ENCODE measurements at regions not wholly inside any gene's neighbourhood (a gene's known extent, or its start where the extent isn't known, plus 50 kb on each side); places are given as distances from the start of the nearest gene placed in this dataset.

DNA sequence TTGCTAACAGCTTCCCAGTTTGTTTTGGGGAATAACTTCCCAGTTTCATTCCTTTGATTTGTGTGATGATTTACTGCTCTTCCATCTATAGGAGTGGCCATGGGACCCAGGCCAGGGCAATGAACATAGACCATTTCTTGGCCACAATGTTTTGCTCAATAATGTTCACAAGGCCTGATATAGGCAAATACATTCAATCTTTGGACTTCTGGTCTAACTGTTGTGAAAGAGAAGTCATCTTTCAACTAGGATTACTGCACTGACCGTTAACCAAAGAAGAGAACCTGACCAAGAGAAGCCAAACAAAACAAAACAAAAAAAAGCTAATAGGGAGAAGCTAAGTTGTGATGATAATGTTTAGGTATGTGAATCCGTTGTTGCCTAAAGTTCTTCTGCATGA is 221.8 kb upstream of the SUCLG2 start:
- DNase-seq (ENCODE audit: low read depth), result no peak

DNA sequence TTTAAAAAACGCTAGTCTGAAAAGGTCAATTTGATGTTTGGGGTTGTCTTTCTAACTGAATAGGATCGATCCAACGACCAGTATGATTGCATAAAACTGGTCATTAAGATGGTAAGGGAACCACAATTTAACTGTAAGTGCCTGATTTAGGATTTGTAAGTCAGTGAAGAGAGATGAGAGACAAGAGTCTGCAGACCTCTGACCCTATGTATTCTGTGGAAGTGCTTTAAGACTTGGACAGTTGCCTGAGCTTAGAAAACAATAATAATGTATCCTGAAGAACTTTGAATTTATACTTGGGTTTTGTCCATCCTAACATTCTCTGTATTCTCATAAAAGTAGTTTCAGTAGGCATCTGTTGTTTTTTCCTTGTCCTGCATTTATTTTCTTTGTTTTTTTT is 221.4 kb upstream of the SUCLG2 start:
- no peak for DNase-seq (ENCODE audit: low read depth)

DNA sequence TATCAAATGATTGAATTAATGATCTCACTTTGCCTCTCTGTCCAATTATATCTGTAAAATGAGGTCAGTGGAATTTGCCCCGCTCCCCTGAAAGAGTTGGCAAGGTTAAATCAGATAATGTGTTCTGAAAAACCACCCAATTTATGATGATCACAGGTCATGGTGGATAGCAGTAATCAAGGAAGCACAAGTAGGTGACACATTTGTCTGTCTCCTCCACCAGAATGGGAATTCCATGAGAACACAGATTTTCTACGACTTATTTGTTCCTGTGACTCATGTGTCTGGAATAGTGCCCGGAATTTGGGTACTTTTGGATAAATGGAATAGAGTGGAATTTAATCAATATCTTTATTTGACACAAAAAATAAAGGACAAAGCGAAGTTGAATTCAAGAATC is 220.9 kb upstream of the SUCLG2 start:
- DNase-seq (ENCODE audit: low read depth), result no peak

DNA sequence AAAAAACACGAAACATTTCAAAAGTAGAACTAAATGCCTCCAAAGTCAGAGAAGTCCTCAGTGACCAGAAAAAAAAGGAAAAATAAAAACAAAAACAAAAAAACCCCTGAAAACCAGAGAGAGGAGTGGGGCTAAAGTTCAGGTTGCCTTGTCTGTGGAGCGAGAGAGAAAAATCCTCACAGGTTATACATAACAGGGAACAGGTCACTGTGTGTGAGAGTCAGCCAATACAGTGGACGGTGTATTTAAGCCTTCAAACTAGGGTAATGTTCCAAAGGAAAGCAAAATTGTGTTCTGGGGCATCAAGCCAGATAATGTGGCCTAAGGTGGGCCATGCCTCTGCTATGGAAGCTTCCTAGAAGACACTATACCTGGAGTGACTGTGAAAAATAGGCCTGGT is 216.1 kb upstream of the SUCLG2 start:
- no peak for DNase-seq (ENCODE audit: low read depth)

DNA sequence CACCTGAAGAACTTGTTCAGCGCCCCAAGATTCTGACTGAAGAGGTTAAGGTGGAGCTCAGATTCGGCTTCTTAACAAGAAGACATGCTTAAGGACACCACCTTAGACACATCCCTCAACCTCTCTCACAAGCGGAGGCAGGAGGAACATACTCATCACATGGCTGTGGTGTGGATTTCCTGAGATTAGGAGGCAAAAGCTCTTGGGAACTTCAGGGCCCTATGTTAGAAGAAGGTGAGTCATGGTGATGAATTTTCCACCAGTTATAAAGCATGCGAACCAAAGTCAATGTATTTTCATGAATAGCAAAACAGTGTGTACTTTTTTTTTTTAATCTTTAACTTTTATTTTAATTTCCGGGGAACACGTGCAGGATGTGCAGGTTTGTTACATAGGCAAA is 212.2 kb upstream of the SUCLG2 start:
- no peak for DNase-seq (ENCODE audit: low read depth)

DNA sequence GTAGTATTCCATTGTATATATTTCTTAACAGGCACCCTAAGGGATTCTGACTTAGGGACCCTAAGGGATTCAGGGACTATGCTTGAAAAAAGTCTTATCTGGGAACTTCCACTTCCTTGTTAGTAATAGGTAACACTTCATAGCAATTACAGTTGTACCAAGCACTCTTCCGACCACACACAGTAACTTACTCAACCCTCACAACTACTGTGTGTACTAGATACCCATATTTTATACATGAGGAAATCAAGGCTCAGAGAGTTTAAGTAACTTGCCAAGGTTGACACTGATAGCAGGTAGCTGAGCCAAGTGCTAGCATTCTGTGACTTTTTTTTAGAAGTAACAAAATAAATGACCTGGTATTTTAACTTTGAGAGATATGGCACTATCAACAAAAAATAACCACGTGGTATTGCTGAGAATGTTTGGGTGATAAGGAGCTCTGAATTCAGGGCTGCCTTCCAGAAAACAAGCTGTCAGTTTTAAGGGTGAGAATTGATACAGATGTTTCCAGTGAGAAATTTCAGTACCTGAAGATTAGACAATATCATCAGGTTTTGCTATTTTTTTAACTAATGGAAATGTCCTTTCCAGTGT is 210.3 kb upstream of the SUCLG2 start:
- DNase-seq (ENCODE audit: low read depth), result no peak

DNA sequence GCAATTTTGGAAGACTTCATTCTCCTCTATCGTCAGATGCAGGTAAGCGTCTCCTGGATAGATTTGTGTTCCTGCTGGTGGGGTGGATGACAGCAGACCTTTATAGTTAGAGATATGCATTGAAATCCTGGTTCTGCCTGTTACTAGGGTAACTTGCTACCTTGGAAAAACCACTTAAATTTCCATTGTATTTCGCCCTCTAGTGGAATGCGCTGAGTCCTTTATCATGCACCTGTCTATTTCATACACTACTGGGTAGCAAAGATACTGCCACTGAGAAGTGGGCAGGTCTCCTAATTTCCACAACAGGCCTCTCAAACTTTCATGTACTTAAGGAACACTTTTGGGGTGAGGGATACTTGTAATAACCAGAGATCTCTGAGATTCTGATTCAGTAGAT is 209.5 kb upstream of the SUCLG2 start:
- DNase-seq (ENCODE audit: low read depth), result no peak

DNA sequence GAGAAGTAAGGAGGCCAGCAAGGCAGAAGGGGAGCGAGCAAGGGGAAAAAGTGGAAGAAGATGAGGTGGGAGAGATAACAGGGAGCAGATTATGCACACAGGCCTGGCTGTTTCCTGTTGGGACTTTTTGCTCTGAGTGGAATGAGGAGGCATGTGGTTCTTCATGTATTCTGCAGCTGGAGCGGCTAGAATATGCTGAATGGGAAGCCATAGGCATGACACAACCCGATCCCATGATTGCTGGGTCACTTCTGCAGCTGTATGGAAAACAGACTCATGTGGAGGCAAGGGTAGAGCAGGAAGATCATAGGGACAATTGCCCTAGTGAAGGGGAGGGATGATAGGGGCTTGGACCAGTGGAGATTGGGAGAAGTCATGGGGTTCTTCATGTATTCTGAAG is 206.0 kb upstream of the SUCLG2 start:
- no peak for DNase-seq (ENCODE audit: low read depth)

DNA sequence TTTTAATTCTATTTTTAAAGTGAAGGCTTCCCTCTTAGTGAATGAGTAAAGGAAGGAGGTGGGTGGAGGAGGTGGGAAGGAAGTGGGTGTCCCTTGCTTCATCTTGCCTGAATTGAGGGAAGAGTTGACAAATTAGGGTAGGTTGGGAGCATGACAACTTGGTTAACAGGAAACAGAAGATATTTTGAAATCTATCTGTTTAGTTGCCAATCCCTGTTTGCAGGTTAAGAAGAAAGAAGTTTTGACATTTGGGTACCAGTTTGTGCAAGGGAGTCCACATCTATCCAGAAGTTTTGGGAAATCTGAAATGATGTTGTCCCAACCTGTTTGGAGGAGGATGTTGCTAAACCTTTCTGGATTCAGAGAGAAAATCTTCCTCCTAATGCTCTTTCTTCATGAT is 204.1 kb upstream of the SUCLG2 start:
- no peak for DNase-seq (ENCODE audit: low read depth)

DNA sequence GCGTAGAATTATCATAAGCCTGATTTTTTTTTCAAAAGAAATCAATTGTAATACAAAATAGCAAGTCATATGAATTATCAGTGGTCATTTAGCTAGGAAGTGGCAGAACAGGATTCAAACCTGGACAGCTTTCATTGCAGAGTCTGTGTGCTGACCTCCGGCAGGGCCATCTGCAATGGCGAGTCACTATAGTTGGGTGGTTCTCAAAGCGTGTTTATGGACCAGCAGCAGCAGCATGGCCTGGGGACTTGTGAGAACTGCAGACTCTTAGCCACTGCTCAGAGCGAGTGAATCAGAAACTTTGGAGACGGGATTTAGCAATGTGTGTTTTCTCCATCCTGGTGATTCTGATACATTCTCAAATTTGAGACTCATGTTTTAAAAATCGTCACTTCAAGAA is 202.3 kb upstream of the SUCLG2 start:
- DNase-seq (ENCODE audit: low read depth), result no peak

DNA sequence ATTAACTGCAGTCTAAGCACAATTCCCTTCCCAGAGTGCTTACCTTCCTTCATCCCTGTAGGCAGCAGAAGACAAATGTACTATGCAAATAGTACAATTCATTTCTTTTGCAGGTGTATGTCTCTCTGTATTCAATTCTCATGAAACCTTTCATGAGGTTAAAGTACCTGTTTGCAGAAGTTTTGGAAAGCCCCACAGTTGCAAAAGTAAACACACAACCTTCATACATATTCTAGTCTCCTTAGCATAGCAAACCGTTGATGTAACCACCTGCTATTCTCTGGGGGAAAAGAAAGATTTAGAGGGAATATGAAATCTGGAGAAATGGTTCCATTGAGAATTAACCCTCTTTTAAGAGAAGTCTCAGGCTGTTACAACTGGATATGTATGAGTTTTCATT is 200.3 kb upstream of the SUCLG2 start:
- no peak for DNase-seq (ENCODE audit: low read depth)

DNA sequence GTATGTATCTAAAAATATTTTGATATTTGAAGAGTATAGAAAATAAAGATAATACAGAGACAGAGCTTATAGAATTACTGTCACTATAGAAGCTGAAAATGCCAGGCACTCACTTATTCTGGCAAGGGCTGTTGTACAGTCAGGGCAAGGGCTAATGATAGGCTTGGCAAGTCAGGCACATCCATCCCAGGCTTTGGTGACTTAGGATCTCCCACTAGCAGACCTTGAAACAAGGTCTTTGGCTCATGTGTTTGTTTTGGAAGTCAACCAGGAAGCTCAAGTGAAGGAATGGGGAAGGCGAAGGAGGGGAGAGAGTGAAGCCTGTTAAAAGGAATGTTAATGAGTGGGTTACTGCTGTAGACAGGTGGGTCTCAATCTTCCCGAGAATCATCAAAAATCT is 199.1 kb upstream of the SUCLG2 start:
- DNase-seq (ENCODE audit: low read depth), result no peak

DNA sequence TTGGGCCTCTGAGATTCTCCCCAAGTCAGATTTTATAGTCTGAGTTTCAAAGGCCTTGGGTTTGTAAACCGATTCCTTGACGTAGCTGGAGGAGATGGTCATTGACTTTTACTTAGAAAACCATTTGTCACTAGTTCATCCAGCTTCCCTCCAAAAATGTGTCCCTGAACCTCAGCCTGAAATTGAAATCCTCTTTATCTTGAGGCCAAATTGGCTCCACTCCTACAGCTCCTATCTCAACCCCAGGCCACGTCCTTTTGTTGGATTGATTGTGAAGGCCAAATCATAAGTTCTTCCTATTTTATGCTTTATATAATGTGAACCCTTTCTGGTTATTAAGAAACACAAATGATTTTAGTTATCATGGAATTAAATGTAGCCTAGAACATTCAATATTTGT is 193.9 kb upstream of the SUCLG2 start:
- DNase-seq (ENCODE audit: low read depth), result no peak

DNA sequence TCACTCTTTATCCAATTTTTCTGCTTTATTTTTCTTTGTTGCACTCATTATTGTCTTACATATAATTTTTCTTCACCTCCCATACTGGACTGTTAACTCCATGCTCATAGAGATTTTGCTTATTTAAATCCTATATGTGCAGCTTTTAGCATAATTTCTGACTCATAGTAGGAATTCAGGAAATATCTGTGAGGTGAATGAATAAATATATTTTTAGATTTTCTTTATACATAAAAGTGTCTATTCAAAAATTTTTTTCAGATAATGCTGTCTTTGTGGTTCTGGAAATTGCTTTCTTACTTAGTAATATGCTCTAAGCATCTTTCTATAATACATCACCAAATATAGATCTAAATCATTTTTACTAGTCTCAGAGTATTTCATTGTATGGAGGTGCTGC is 191.8 kb upstream of the SUCLG2 start:
- DNase-seq (ENCODE audit: low read depth), result no peak

DNA sequence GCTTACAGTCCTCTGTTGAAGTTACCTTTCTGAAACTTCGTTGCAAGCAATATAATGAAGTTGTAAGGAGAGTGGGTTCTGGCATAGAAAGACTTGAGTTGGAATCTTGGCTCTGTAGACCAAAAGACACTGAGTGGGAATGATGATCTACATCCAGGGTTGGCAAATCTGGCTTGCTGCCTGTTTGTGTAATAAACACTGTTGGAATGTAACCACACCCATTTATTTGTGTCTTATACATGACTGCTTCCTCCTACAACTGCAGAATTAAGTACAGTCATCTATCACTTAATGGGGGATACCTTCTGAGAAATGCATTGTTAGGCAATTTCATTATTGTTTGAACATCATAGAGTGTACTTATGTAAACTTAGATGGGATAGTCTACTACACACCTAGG is 178.4 kb upstream of the SUCLG2 start:
- DNase-seq (ENCODE audit: low read depth), result no peak

DNA sequence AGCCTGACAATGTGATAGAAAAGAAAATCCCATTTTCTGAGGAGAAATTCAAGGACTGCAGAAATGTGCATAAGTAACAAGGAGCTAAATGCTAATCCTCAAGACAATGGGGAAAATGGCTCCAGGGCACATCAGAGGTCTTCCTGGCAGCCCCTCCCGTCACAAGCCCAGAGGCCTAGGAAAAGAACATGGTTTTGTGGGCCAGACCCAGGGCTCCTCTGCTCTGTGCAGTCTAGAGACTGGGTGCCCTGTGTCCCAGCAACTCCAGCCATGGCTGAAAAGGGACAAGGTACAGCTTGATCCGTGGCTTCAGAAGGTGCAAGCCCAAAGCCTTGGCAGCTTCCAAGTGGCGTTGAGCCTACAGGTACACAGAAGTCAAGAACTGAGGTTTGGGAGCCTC is 176.8 kb upstream of the SUCLG2 start:
- DNase-seq (ENCODE audit: low read depth), result no peak

DNA sequence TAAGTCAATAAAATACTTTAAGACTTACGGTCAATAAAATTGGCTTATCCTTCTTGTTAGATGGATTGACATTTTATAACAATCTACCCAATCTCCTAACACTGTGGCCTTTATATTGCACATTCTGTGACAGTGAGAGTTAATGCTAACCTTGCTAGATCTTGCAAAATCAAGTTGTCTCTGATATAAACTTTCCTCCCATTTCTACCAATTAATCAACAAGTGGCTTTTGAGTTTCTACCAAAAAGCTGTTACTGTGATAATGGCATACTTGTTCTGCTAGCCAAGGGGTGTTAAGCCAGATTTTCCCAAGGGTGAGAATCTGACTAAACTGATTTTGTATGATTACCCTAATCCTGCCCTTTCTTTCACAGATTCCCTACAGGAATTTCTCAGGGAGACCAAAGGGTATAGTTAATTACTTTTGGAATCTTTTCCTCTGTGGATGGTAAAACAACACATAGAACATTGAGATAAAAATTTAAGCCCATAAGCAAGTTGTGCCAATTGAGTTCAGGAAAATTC is 174.1 kb upstream of the SUCLG2 start:
- DNase-seq (ENCODE audit: low read depth), result no peak

DNA sequence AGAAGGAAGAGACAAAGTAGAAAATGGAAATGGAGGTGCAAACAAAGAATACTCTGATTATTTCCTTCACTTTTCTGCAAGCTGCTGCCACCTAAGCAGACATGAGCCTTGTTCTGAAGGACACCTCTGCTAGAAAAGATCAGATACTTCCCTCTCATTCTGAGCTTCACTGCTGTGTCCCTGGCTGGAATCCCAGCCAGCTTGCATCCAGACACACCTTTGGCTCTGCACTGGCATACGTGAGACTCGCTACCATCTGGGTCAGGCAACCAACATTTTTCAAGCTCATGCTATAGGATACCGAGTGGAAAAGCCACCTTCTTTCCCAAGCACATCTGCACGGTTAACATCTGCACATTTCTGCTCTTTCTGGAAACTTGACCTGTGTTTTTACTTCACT is 166.7 kb upstream of the SUCLG2 start:
- DNase-seq (ENCODE audit: low read depth), result no peak

DNA sequence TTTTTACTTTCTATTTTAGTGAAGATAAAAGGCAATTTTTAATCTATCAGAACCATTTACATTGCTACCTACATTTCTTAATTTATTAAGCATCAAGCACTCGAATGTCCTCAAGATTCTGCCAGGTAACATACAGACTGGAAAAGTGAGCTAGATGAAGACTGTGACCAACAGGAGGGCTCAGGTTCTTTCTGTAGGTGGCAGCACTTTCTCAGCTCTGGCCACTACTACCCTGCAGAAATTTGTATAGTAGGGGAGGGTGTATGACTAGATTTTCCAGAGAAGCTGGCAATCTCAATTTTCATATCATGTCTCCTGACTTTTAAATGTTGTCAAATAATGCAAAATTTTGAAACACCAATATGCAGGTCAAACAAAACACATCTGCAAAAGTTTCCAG is 165.0 kb upstream of the SUCLG2 start:
- no peak for DNase-seq (ENCODE audit: low read depth)

DNA sequence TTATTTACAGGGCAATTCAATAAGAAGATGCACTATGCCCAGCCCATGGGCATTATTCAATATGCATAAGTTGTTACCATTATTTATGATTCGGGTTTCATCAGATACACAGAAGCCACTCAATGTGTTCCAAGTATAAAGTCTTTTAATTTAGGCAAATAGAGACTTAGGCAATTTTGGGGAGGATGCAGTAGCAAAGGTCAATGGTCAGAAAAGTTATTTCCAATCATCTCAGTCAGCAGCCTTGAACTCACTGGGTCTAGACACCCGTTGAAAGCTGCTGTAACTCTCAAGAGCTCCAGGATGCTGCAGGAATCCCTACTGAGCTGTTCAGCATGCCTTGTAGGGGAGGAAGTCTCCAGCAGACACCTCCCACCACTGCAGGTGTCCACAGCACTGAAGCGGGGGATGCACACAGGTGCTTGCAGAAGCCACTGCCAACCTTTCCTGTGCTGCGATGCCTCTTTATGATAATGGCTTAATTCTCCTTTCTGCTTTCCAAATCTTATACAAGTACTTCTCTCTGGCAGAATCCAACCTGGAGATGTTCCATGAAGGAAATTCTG is 155.0 kb upstream of the SUCLG2 start:
- no peak for DNase-seq (ENCODE audit: low read depth)

DNA sequence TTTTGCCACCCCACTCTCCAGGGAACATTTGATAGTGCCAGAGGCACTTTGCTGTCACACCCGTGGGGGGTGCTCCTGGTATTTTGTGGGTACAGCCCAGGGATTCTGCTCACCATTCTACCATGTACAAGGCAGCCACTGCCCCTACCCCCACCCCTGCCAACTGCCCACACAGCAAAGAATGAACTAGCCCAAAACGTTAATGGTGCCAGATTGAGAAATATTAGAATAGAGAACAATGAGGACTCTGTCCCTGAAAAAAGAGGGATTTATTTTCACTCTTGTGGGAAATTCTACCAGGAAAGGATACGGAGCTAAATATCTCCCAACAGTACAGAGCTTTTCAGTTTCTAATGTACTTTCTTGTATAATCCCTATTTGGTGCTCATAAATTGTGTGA is 154.5 kb upstream of the SUCLG2 start:
- DNase-seq (ENCODE audit: low read depth), result no peak

DNA sequence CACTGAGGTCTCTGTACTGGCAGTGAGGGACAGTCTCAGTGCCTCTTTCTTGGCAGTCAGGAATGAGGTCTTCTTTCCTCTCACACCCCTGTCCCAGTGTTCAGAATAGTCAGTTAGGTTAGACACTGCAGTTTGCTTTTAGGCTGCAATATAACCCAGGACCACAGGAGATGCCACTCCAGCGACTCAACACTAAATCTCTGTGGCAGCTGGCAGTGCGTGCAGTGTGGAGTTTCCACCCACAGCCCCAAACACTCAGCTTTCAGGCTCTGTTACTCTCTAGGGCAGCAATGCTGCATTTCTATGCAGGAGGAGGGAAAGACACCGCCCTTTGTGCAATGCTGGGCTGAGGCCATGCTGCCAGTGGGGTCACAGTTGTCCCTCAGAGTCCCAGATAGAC is 150.2 kb upstream of the SUCLG2 start:
- DNase-seq (ENCODE audit: low read depth), result no peak

DNA sequence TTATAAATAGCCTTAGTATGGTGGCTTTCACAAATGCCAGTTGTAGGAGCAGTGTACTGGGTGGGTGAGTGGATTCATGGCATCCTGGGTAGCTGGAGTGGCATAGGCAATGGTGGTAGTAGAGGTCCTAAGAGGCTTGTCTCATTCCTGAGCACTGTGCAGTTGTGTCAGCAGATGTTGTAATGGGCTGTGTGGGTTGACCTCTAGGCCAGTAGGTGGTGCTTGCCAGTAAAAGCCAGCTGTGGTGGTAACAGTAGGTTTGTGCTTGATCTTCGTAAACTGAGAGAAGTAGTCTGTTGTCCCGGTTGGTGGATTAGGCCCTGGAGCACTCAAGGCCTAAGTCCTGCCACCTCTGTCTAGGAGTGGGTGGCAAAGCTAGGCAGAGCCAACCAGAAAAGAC is 149.7 kb upstream of the SUCLG2 start:
- no peak for DNase-seq (ENCODE audit: low read depth)

DNA sequence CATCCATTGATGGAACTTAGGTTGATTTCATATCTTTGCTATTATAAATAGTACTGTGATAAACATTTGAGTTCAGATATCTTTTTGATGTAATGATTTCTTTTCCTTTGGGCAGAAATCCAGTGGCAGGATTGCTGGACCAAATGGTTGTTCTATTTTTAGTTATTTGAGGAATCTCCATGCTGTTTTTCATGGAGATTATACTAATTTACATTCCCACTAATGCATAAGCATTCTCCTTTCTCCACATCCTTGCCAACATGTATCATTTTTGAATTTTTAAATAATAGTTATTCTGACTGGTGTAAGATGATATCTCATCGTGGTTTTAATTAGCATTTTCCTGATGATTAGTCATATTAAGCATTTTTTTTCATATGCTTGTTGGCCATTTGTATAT is 144.0 kb upstream of the SUCLG2 start:
- DNase-seq (ENCODE audit: low read depth), result no peak

DNA sequence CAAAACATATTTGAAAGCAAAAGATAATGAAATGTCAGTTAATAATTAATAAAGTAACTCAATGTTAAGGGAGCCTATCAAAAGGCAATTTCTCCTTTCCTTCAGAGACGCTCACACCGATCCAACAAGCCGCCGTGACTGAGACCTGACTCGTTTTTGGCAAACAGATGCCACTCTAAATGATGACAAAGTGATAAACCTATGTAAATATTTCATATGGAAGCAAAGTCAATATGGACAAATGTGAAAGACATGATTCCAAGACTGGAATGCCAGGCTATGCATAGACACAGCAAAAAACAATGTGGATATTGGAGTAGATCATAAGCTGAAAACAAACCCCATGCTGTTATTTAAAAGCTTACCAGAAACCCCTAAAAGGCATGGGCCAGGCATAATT is 137.2 kb upstream of the SUCLG2 start:
- no peak for DNase-seq (ENCODE audit: low read depth)

Data from activated T-cell treated with anti-CD3 and anti-CD28 coated beads for 24 hours (primary cell).